Stimulated activated naive CD8-positive, alpha-beta T cell treated with anti-CD3 and anti-CD28 coated beads, Interleukin-15, Interleukin-2, amounts not matched to agents 100 U/mL and 50 U/mL, for 24 hours (primary cell): ENCODE measurements at regions not wholly inside any gene's neighbourhood (a gene's known extent, or its start where the extent isn't known, plus 50 kb on each side); places are given as distances from the start of the nearest gene placed in this dataset.

ENCODE experiments used
- ATAC-seq: fragments of 150-1000 bp; cut with Tn5 transposase; one replicate; pipeline ENCODE4 v1.10.0; 2021
- DNase-seq: peaks from one replicate; pipeline ENCODE4 v3.0.0; 2021

- ATAC-seq (no peak), DNase-seq (no peak)
Measured at GRCh38 chr5:176733406-176734262, 76.7 kb upstream of the UNC5A start.

GRCh38 chr5:176734756-176735342 lies 75.5 kb upstream of the UNC5A start:
- ATAC-seq (no peak), DNase-seq (no peak)

GRCh38 chr5:176735383-176736265 lies 74.7 kb upstream of the UNC5A start:
- DNase-seq: no peak
- ATAC-seq: no peak

GRCh38 chr5:176736301-176736930 lies 73.9 kb upstream of the UNC5A start:
- no peak for ATAC-seq
- no peak for DNase-seq

GRCh38 chr5:176736931-176737745 lies 73.2 kb upstream of the UNC5A start:
- DNase-seq: no peak
- ATAC-seq: no peak

DNA sequence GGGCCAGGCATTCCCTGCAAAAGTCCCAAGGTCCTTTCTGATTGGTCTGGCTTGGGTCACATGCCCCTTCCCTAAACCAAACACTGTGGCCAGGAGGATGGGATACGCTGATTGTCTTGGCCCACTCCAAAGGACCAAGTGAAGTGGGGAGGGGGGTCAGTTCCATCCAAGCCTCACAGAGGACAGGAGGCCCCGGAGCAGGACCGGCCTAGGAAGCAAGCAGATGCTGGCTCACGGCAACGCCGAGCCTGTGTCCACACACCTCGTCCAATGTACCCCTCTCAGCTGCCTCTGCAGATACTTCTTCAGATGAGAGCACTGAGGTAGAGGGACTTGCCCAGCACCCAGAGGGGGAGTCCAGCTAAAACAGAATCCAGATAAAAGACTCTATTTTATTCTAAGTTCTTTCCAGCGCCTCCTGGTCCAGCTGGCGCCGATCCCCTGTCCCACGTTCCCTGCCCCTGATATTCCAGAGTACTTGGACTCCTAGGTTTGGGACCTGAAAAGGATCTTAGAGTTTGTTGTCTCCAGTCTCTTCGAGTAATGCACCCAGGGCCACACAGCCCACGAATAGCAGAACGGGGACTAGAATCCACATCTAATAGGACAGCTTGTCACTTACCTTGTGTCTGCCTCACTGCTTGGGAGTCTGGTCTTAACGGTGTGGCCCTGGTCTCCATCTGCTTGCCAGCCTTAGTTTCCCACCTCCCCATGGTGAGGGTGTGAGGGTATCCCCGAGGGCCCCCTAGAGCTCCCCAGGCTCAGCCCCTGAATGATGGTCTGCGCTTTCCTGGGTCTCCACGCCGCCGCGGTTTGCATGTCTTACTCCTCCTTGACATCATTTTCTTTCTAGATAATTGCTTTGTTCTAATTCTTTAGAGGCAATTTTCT lies 72.4 kb upstream of the UNC5A start:
- DNase-seq (no peak), ATAC-seq (no peak)

GRCh38 chr5:176738637-176739250 lies 71.6 kb upstream of the UNC5A start:
- DNase-seq (no peak), ATAC-seq (no peak)

GRCh38 chr5:176739461-176740051 lies 70.8 kb upstream of the UNC5A start:
- no peak for ATAC-seq
- DNase-seq: no peak

GRCh38 chr5:176740131-176740701 lies 70.1 kb upstream of the UNC5A start:
- ATAC-seq: no peak

GRCh38 chr5:176740702-176741496 lies 69.5 kb upstream of the UNC5A start:
- ATAC-seq (no peak), DNase-seq (no peak)

More at GRCh38 chr5:176740131-176740701, 70.1 kb upstream of the UNC5A start:
- DNase-seq: no peak

GRCh38 chr5:176741561-176742211 lies 68.7 kb upstream of the UNC5A start:
- ATAC-seq (no peak), DNase-seq (no peak)

DNA sequence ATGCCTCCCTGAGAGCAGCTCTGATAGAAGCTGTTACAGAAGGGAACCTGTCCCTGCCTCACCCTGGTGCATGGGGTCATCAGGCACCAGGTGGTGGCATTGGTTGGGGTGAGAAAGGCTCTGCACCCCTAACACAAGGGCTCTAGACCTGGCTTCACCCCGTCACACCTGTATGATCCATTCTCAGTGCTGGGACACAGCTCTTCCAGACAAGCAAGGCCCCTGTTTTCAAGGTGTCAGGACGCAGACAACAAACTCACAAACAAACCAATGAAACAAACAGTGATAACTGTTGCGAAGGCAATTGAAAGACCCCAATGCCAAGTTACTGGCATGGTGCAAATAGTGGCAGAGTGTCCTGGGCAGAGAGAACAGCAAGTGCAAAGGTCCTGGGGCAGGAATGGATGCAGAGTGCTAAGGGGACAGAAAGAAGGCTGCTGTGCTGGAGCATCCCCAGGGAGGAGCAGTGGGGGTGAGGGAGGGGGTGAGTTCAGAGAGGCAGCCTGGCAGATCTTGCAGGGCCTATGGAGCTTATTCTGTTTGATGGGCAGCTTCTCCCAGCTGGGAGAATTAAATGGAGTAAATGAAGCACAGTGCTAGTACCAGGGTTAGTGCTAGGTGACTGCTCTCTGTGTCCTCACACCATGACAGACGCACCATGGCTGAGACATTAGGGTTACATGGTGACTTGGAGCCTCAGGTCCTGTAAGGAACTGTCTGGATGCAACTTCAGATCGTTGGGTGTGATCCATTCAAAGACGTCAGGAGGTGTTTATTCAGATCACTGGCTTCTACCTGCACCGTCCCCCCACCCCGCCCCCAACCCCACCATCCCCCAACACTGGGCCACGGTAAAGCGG lies 67.9 kb upstream of the UNC5A start:
- ATAC-seq: no peak

DNA sequence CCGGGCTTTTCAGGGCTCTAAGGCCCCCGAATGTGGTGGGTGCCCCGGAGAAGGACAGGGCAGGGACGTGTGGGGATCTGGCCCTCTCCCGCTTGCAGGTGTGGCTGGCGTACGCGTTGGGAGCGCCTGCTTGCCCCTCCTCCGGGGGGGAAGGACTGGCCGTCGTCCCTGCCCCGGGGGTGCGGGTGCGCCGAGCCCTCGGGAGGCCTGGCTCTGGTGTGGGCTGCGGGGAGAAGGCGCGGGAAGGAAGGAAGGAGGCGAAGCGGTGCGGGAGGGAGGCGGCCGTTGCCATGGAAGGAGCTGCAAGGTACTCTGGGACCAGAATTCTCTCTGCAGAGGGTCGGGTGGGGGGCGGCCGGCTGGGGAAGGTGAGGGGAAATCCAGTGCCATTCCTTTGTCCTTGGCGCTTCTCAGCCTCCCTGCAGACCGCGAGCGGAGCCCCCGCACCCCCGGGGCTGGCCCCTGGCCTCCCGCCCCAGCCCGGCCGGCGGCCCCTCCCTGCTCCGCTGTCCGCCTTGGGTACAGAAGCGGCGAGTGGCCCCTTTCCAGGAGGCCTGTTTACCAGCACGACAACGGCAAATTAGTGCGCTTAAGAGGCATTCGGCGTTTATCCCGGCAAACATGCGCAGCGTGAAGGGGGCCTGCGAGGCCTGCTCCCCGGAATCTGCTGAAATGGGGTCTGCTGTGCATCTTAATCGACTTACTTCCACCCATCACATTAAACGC lies 67.1 kb upstream of the UNC5A start:
- ATAC-seq (no peak), DNase-seq (no peak)

More for the DNA sequence above, 67.9 kb upstream of the UNC5A start:
- DNase-seq: no peak

- DNase-seq: no peak
- no peak for ATAC-seq
Measured at GRCh38 chr5:176743868-176744583, 66.3 kb upstream of the UNC5A start.

- no peak for ATAC-seq
- no peak for DNase-seq
Measured at GRCh38 chr5:176744584-176744965, 65.8 kb upstream of the UNC5A start.
